H1 (cell line): ENCODE measurements at regions not wholly inside any gene's neighbourhood (a gene's known extent, or its start where the extent isn't known, plus 50 kb on each side); places are given as distances from the start of the nearest gene placed in this dataset.

ENCODE experiments used
- ASH2L ChIP-seq: fragments of 200-600, 300-600 bp; sonication (generic); IDR thresholded peaks from one replicate; pipeline ENCODE4 v1.7.1; 2017; ENCODE audit warnings: low read length
- CHD2 ChIP-seq: IDR thresholded peaks from 2 replicates; pipeline ENCODE4 v1.6.1; 2012; ENCODE audit warnings: low read length, improper control_type of control experiment
- NRF1 ChIP-seq: IDR thresholded peaks from 2 replicates; pipeline ENCODE4 v1.6.1; 2011; ENCODE audit warnings: mild to moderate bottlenecking, low read depth, low read length, improper control_type of control experiment
- PHF8 ChIP-seq: fragments of 200-600 bp; sonication (generic); conservative IDR thresholded peaks from 2 replicates; pipeline ENCODE4 v1.7.1; 2012; ENCODE audit warnings: low read depth, mild to moderate bottlenecking, inconsistent platforms, low read length, moderate library complexity
- SIX5 ChIP-seq: IDR thresholded peaks from 2 replicates; pipeline ENCODE4 v1.6.1; 2011; ENCODE audit warnings: mild to moderate bottlenecking, low read depth, low read length
- ZNF274 ChIP-seq: IDR thresholded peaks from 2 replicates; pipeline ENCODE4 v1.7.0; 2012; ENCODE audit warnings: low read length, borderline replicate concordance; ENCODE audit errors: extremely low read depth

DNA sequence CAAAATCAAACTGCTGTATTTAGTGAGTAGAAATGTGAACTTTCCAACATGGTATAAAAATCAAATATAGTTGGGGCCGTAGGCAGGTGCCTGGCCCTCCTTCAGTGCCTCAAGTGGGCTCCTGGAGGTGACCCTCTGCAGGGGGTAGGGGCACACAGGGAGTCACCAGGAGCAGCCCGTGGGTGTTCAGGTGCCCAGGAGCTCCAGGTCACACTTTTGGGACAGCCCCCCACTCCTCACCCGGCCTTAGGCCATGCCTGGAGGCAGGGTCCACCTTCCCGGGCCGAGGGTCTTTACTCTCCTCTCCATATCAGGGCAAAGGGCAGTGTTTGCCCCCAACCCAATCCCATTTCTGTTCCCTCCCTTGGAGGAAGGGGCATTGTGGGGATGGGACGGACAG is 108.0 kb upstream of the MTAP start (continued):
- TF ChIP-seq PHF8 (no peak), ZNF274 (no peak), ASH2L (no peak), CHD2 (no peak), SIX5 (no peak), NRF1 (no peak)
